ENCODE measurements at regions not wholly inside any gene's neighbourhood (a gene's known extent, or its start where the extent isn't known, plus 50 kb on each side); places are given as distances from the start of the nearest gene placed in this dataset.

GRCh38 chr2:173766537-173767289 is 198.5 kb downstream of the SP3 start:
- ChIA-PET POLR2A (no interaction called here), CTCF (interaction anchor here (1.1 kb wide), 1 partner anchor 17 kb away, joined by 3 read pairs; no protein-coding TSS in a partner anchor)
- TF ChIP-seq FOXM1 (IDR thresholded peaks at IDR 0.05; ENCODE audit: borderline replicate concordance) (no peak), NFRKB (IDR thresholded peaks at IDR 0.05) (no peak), LEF1 (IDR thresholded peaks at IDR 0.05; ENCODE audit: borderline replicate concordance) (no peak), CTBP1 (IDR thresholded peaks at IDR 0.05; ENCODE audit: borderline replicate concordance) (no peak), L3MBTL2 (conservative IDR thresholded peaks at IDR 0.05) (no peak), SP1 (IDR thresholded peaks at IDR 0.05) (no peak), TARDBP (IDR thresholded peaks at IDR 0.05) (no peak), ARNT (IDR thresholded peaks at IDR 0.05) (no peak), ZNF384 (IDR thresholded peaks at IDR 0.05) (no peak), HDGF (IDR thresholded peaks at IDR 0.05; ENCODE audit: borderline replicate concordance) (no peak), SUZ12 (IDR thresholded peaks at IDR 0.05) (no peak)
- no peak for DNase-seq (ENCODE audit: extremely low spot score)

GRCh38 chr2:173770947-173771678 is 194.1 kb downstream of the SP3 start:
- ChIA-PET CTCF (no interaction called here), POLR2A (no interaction called here)

GRCh38 chr2:173772205-173772604 is 193.0 kb downstream of the SP3 start:
- ChIA-PET CTCF (no interaction called here), POLR2A (no interaction called here)
- DNase-seq (ENCODE audit: extremely low spot score) = no peak
- no peak for TF ChIP-seq ELF4 (IDR thresholded peaks at IDR 0.05)

More at GRCh38 chr2:173770947-173771678, 194.1 kb downstream of the SP3 start:
- no peak for TF ChIP-seq TARDBP (IDR thresholded peaks at IDR 0.05)
- TF ChIP-seq BHLHE40 (IDR thresholded peaks at IDR 0.05; ENCODE audit: borderline replicate concordance) = no peak
- no peak for TF ChIP-seq LEF1 (IDR thresholded peaks at IDR 0.05; ENCODE audit: borderline replicate concordance)
- no peak for TF ChIP-seq ZNF384 (IDR thresholded peaks at IDR 0.05)
- TF ChIP-seq SUZ12 (IDR thresholded peaks at IDR 0.05) = no peak
- no peak for DNase-seq (ENCODE audit: extremely low spot score)

- no peak for TF ChIP-seq LEF1 (IDR thresholded peaks at IDR 0.05; ENCODE audit: borderline replicate concordance)
- no peak for TF ChIP-seq TARDBP (IDR thresholded peaks at IDR 0.05)
- no peak for TF ChIP-seq HDGF (IDR thresholded peaks at IDR 0.05; ENCODE audit: borderline replicate concordance)
- no peak for TF ChIP-seq L3MBTL2 (conservative IDR thresholded peaks at IDR 0.05)
- TF ChIP-seq SUZ12 (IDR thresholded peaks at IDR 0.05) = no peak
- no peak for TF ChIP-seq ELF4 (IDR thresholded peaks at IDR 0.05)
- no peak for TF ChIP-seq NFRKB (IDR thresholded peaks at IDR 0.05)
- TF ChIP-seq FOXA1 (IDR thresholded peaks at IDR 0.05) = no peak
- TF ChIP-seq SP1 (IDR thresholded peaks at IDR 0.05) = no peak
- CTCF ChIA-PET = no interaction called here
- POLR2A ChIA-PET = no interaction called here
- DNase-seq (ENCODE audit: extremely low spot score) = no peak
Measured at GRCh38 chr2:173773076-173773475, 192.1 kb downstream of the SP3 start.

GRCh38 chr2:173775440-173775839 is 189.7 kb downstream of the SP3 start:
- POLR2A ChIA-PET = no interaction called here
- DNase-seq (ENCODE audit: extremely low spot score) = no peak
- CTCF ChIA-PET = no interaction called here
- TF ChIP-seq FOXK2 (IDR thresholded peaks at IDR 0.05) (no peak), SUZ12 (IDR thresholded peaks at IDR 0.05) (no peak), FOXM1 (IDR thresholded peaks at IDR 0.05; ENCODE audit: borderline replicate concordance) (no peak), LEF1 (IDR thresholded peaks at IDR 0.05; ENCODE audit: borderline replicate concordance) (no peak), SP1 (IDR thresholded peaks at IDR 0.05) (no peak), BHLHE40 (IDR thresholded peaks at IDR 0.05; ENCODE audit: borderline replicate concordance) (no peak), FOXA1 (IDR thresholded peaks at IDR 0.05) (no peak)

- ChIA-PET CTCF (no interaction called here), POLR2A (no interaction called here)
- DNase-seq (ENCODE audit: extremely low spot score) = no peak
- no peak for TF ChIP-seq ARNT (IDR thresholded peaks at IDR 0.05)
- TF ChIP-seq CTBP1 (IDR thresholded peaks at IDR 0.05; ENCODE audit: borderline replicate concordance) = no peak
Measured at GRCh38 chr2:173782681-173783080, 182.5 kb downstream of the SP3 start.

GRCh38 chr2:173783382-173783781 is 181.8 kb downstream of the SP3 start:
- TF ChIP-seq ZNF384 (IDR thresholded peaks at IDR 0.05) = no peak
- no peak for TF ChIP-seq L3MBTL2 (conservative IDR thresholded peaks at IDR 0.05)
- TF ChIP-seq ARNT (IDR thresholded peaks at IDR 0.05) = no peak
- no peak for TF ChIP-seq LEF1 (IDR thresholded peaks at IDR 0.05; ENCODE audit: borderline replicate concordance)
- TF ChIP-seq CTBP1 (IDR thresholded peaks at IDR 0.05; ENCODE audit: borderline replicate concordance) = no peak
- DNase-seq (ENCODE audit: extremely low spot score) = no peak
- CTCF ChIA-PET = interaction anchor here (0.6 kb wide), 1 partner anchor 11 kb away, joined by 6 read pairs; no protein-coding TSS in a partner anchor
- POLR2A ChIA-PET = no interaction called here

GRCh38 chr2:173785813-173786212 is 179.4 kb downstream of the SP3 start:
- no peak for DNase-seq (ENCODE audit: extremely low spot score)
- POLR2A ChIA-PET = no interaction called here
- TF ChIP-seq ELF4 (IDR thresholded peaks at IDR 0.05) (no peak), ARNT (IDR thresholded peaks at IDR 0.05) (no peak), CTBP1 (IDR thresholded peaks at IDR 0.05; ENCODE audit: borderline replicate concordance) (no peak), HDGF (IDR thresholded peaks at IDR 0.05; ENCODE audit: borderline replicate concordance) (no peak), SP1 (IDR thresholded peaks at IDR 0.05) (no peak), FOXM1 (IDR thresholded peaks at IDR 0.05; ENCODE audit: borderline replicate concordance) (no peak), L3MBTL2 (conservative IDR thresholded peaks at IDR 0.05) (no peak), NFRKB (IDR thresholded peaks at IDR 0.05) (no peak), ZNF384 (IDR thresholded peaks at IDR 0.05) (no peak), LEF1 (IDR thresholded peaks at IDR 0.05; ENCODE audit: borderline replicate concordance) (no peak), FOXA1 (IDR thresholded peaks at IDR 0.05) (no peak), TARDBP (IDR thresholded peaks at IDR 0.05) (no peak), PKNOX1 (IDR thresholded peaks at IDR 0.05) (no peak)
- CTCF ChIA-PET = interaction anchor here (0.7 kb wide), 1 partner anchor 784 kb away, joined by 3 read pairs; no protein-coding TSS in a partner anchor
